ENCODE measurements at regions not wholly inside any gene's neighbourhood (a gene's known extent, or its start where the extent isn't known, plus 50 kb on each side); places are given as distances from the start of the nearest gene placed in this dataset.
"Not testable (repeated sequence)": the region's sequence is repeated elsewhere in the genome, so short reads cannot be mapped to it uniquely, and the experiment has no call there.

- Histone ChIP-seq H3K36me3 (ENCODE audit: insufficient read depth, low read depth, low read length) (no peaks in the 10 kb centered on the region), H3K27ac (ENCODE audit: low read length) (no peak overlapping the region), H3K4me3 (ENCODE audit: low read length) (no peak overlapping the region), H3K27me3 (ENCODE audit: insufficient read depth, low read length) (no peaks in the 10 kb centered on the region), H3K4me1 (ENCODE audit: insufficient read depth, low read length) (peaks cover 14% of the 10 kb centered on the region; the same call in 1 of the 2 replicates), H3K9ac (ENCODE audit: low read depth, low read length) (no peak overlapping the region), H3K9me3 (ENCODE audit: insufficient read depth, low read depth, low read length) (peaks cover 9% of the 10 kb centered on the region)
Observed at GRCh38 chr1:69090752-69091151, 477.0 kb upstream of the LRRC7 start.

- H3K4me3 ChIP-seq (ENCODE audit: low read length); H3K36me3 ChIP-seq (ENCODE audit: insufficient read depth, low read depth, low read length); H3K27me3 ChIP-seq (ENCODE audit: insufficient read depth, low read length); H3K4me1 ChIP-seq (ENCODE audit: insufficient read depth, low read length); H3K27ac ChIP-seq (ENCODE audit: low read length); H3K9ac ChIP-seq (ENCODE audit: low read depth, low read length): not testable (repeated sequence)
- H3K9me3 ChIP-seq (ENCODE audit: insufficient read depth, low read depth, low read length), result peaks cover 11% of the 10 kb centered on the region
Observed at GRCh38 chr1:69102058-69102457, 465.7 kb upstream of the LRRC7 start.

GRCh38 chr1:69103213-69103612 is 464.5 kb upstream of the LRRC7 start:
- Histone ChIP-seq H3K27me3 (ENCODE audit: insufficient read depth, low read length) (no peaks in the 10 kb centered on the region), H3K4me3 (ENCODE audit: low read length) (no peak overlapping the region), H3K9me3 (ENCODE audit: insufficient read depth, low read depth, low read length) (peaks cover 11% of the 10 kb centered on the region), H3K4me1 (ENCODE audit: insufficient read depth, low read length) (no peaks in the 10 kb centered on the region), H3K36me3 (ENCODE audit: insufficient read depth, low read depth, low read length) (no peaks in the 10 kb centered on the region), H3K9ac (ENCODE audit: low read depth, low read length) (no peak overlapping the region), H3K27ac (ENCODE audit: low read length) (no peak overlapping the region)

DNA sequence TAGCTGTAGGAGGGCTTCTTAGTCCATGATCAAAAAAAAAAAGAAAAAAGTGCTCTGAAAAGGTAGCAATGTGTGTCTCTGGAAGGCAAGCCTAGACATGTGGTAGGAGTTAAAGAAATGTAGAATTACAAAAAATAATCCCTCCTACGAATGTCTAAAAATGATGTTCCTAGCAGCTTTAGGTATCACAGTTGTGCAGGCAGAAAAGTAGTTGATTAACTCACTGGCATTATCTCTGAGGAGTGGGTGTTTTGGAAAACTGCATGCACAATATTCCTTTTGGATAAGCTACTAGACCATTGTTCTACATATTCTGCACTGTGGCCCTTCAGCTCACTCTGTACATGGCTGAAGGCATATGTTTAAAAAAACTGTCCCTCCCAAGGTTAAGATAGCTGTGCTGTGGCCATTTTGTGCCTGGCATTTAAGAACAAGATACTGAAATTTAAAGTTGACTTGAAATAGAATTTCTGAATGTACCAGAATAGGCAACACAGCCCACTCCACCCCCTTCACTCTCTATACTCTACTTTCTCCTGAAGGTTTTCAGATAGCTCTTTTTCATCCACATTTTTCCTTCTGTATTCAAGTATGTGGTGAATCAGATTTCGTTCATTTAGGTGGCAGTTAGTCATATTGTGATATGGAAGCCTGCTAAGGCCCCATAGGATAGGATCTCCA is 463.9 kb upstream of the LRRC7 start:
- no peaks in the 10 kb centered on the region for H3K36me3 ChIP-seq (ENCODE audit: insufficient read depth, low read depth, low read length)
- H3K27me3 ChIP-seq (ENCODE audit: insufficient read depth, low read length), result no peaks in the 10 kb centered on the region
- H3K27ac ChIP-seq (ENCODE audit: low read length), result no peak overlapping the region
- H3K9ac ChIP-seq (ENCODE audit: low read depth, low read length), result no peak overlapping the region
- no peaks in the 10 kb centered on the region for H3K4me1 ChIP-seq (ENCODE audit: insufficient read depth, low read length)
- no peak overlapping the region for H3K4me3 ChIP-seq (ENCODE audit: low read length)
- peaks cover 11% of the 10 kb centered on the region for H3K9me3 ChIP-seq (ENCODE audit: insufficient read depth, low read depth, low read length)

GRCh38 chr1:69104894-69105293 is 462.8 kb upstream of the LRRC7 start:
- H3K27me3 ChIP-seq (ENCODE audit: insufficient read depth, low read length), result no peaks in the 10 kb centered on the region
- H3K4me1 ChIP-seq (ENCODE audit: insufficient read depth, low read length), result no peaks in the 10 kb centered on the region
- H3K4me3 ChIP-seq (ENCODE audit: low read length), result no peak overlapping the region
- no peaks in the 10 kb centered on the region for H3K36me3 ChIP-seq (ENCODE audit: insufficient read depth, low read depth, low read length)
- H3K9ac ChIP-seq (ENCODE audit: low read depth, low read length), result no peak overlapping the region
- no peak overlapping the region for H3K27ac ChIP-seq (ENCODE audit: low read length)
- peaks cover 11% of the 10 kb centered on the region for H3K9me3 ChIP-seq (ENCODE audit: insufficient read depth, low read depth, low read length)

GRCh38 chr1:69109277-69109676 is 458.4 kb upstream of the LRRC7 start:
- H3K9ac ChIP-seq (ENCODE audit: low read depth, low read length), result no peak overlapping the region
- H3K9me3 ChIP-seq (ENCODE audit: insufficient read depth, low read depth, low read length), result no peaks in the 10 kb centered on the region
- no peaks in the 10 kb centered on the region for H3K27me3 ChIP-seq (ENCODE audit: insufficient read depth, low read length)
- no peaks in the 10 kb centered on the region for H3K4me1 ChIP-seq (ENCODE audit: insufficient read depth, low read length)
- H3K36me3 ChIP-seq (ENCODE audit: insufficient read depth, low read depth, low read length), result no peaks in the 10 kb centered on the region
- H3K27ac ChIP-seq (ENCODE audit: low read length), result no peak overlapping the region
- H3K4me3 ChIP-seq (ENCODE audit: low read length), result no peak overlapping the region

- Histone ChIP-seq H3K27ac (ENCODE audit: low read length) (no peak overlapping the region), H3K36me3 (ENCODE audit: insufficient read depth, low read depth, low read length) (no peaks in the 10 kb centered on the region), H3K9ac (ENCODE audit: low read depth, low read length) (no peak overlapping the region), H3K4me1 (ENCODE audit: insufficient read depth, low read length) (no peaks in the 10 kb centered on the region), H3K4me3 (ENCODE audit: low read length) (no peak overlapping the region), H3K9me3 (ENCODE audit: insufficient read depth, low read depth, low read length) (no peaks in the 10 kb centered on the region), H3K27me3 (ENCODE audit: insufficient read depth, low read length) (no peaks in the 10 kb centered on the region)
Observed at GRCh38 chr1:69110851-69111250, 456.9 kb upstream of the LRRC7 start.

DNA sequence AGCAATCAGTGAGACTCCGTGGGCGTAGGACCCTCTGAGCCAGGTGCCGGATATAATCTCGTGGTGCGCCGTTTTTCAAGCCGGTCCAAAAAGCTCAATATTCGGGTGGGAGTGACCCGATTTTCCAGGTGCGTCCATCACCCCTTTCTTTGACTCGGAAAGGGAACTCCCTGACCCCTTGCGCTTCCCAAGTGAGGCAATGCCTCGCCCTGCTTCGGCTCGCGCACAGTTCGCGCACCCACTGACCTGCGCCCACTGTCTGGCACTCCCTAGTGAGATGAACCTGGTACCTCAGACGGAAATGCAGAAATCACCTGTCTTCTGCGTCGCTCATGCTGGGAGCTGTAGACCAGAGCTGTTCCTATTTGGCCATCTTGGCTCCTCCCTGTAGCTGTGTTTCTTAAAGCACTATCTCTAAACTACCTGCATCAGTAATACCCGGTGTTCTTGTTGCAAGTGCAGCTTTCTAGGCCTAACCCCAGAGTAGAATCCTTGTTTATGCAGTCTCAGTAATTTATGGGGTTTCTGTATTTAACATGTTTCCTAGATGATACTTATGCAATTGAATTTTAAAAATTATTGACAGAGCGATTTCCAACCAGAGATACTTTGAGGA is 447.5 kb upstream of the LRRC7 start:
- not testable (repeated sequence) for H3K4me3 ChIP-seq (ENCODE audit: low read length); H3K27me3 ChIP-seq (ENCODE audit: insufficient read depth, low read length); H3K9me3 ChIP-seq (ENCODE audit: insufficient read depth, low read depth, low read length); H3K9ac ChIP-seq (ENCODE audit: low read depth, low read length); H3K4me1 ChIP-seq (ENCODE audit: insufficient read depth, low read length); H3K27ac ChIP-seq (ENCODE audit: low read length); H3K36me3 ChIP-seq (ENCODE audit: insufficient read depth, low read depth, low read length)

- H3K9ac ChIP-seq (ENCODE audit: low read depth, low read length), result no peak overlapping the region
- H3K36me3 ChIP-seq (ENCODE audit: insufficient read depth, low read depth, low read length), result no peaks in the 10 kb centered on the region
- H3K27ac ChIP-seq (ENCODE audit: low read length), result no peak overlapping the region
- H3K4me1 ChIP-seq (ENCODE audit: insufficient read depth, low read length), result no peaks in the 10 kb centered on the region
- H3K4me3 ChIP-seq (ENCODE audit: low read length), result no peak overlapping the region
- no peaks in the 10 kb centered on the region for H3K27me3 ChIP-seq (ENCODE audit: insufficient read depth, low read length)
- H3K9me3 ChIP-seq (ENCODE audit: insufficient read depth, low read depth, low read length), result no peaks in the 10 kb centered on the region
Observed at GRCh38 chr1:69120817-69121216, 446.9 kb upstream of the LRRC7 start.

GRCh38 chr1:69121723-69122122 is 446.0 kb upstream of the LRRC7 start:
- Histone ChIP-seq H3K4me1 (ENCODE audit: insufficient read depth, low read length) (no peaks in the 10 kb centered on the region), H3K9ac (ENCODE audit: low read depth, low read length) (no peak overlapping the region), H3K9me3 (ENCODE audit: insufficient read depth, low read depth, low read length) (no peaks in the 10 kb centered on the region), H3K4me3 (ENCODE audit: low read length) (no peak overlapping the region), H3K27ac (ENCODE audit: low read length) (no peak overlapping the region), H3K36me3 (ENCODE audit: insufficient read depth, low read depth, low read length) (no peaks in the 10 kb centered on the region), H3K27me3 (ENCODE audit: insufficient read depth, low read length) (no peaks in the 10 kb centered on the region)

- H3K27me3 ChIP-seq (ENCODE audit: insufficient read depth, low read length), result no peaks in the 10 kb centered on the region
- no peak overlapping the region for H3K4me3 ChIP-seq (ENCODE audit: low read length)
- no peak overlapping the region for H3K27ac ChIP-seq (ENCODE audit: low read length)
- no peaks in the 10 kb centered on the region for H3K9me3 ChIP-seq (ENCODE audit: insufficient read depth, low read depth, low read length)
- H3K36me3 ChIP-seq (ENCODE audit: insufficient read depth, low read depth, low read length), result no peaks in the 10 kb centered on the region
- no peak overlapping the region for H3K9ac ChIP-seq (ENCODE audit: low read depth, low read length)
- no peaks in the 10 kb centered on the region for H3K4me1 ChIP-seq (ENCODE audit: insufficient read depth, low read length)
Observed at GRCh38 chr1:69122373-69122772, 445.3 kb upstream of the LRRC7 start.

- H3K27ac ChIP-seq (ENCODE audit: low read length), result no peak overlapping the region
Observed at GRCh38 chr1:69123486-69123885, 444.2 kb upstream of the LRRC7 start.

More at GRCh38 chr1:69123486-69123885, 444.2 kb upstream of the LRRC7 start:
- H3K4me3 ChIP-seq (ENCODE audit: low read length), result no peak overlapping the region
- H3K27me3 ChIP-seq (ENCODE audit: insufficient read depth, low read length), result no peaks in the 10 kb centered on the region
- no peaks in the 10 kb centered on the region for H3K9me3 ChIP-seq (ENCODE audit: insufficient read depth, low read depth, low read length)
- no peak overlapping the region for H3K9ac ChIP-seq (ENCODE audit: low read depth, low read length)
- H3K4me1 ChIP-seq (ENCODE audit: insufficient read depth, low read length), result no peaks in the 10 kb centered on the region
- H3K36me3 ChIP-seq (ENCODE audit: insufficient read depth, low read depth, low read length), result no peaks in the 10 kb centered on the region

Data from iPS-20b (cell line).